K562 (cell line): ENCODE measurements at regions not wholly inside any gene's neighbourhood (a gene's known extent, or its start where the extent isn't known, plus 50 kb on each side); places are given as distances from the start of the nearest gene placed in this dataset.

ENCODE experiments used
- CTCF ChIP-seq, 3 experiments: IDR thresholded peaks in 2 of 3; conservative IDR thresholded peaks in 1 of 3; 2 replicates each; pipeline ENCODE4 v1.5.1; 2011 to 2012; ENCODE audit warnings: low read length in 3 of 3, mild to moderate bottlenecking in 3 of 3, control low read depth in 2 of 3, improper control_type of control experiment in 1 of 3, inconsistent platforms in 1 of 3, low read depth in 1 of 3, mixed read lengths in 1 of 3, moderate library complexity in 1 of 3; ENCODE audit not compliant: insufficient read depth in 2 of 3
- HCFC1 ChIP-seq: IDR thresholded peaks from 2 replicates; pipeline ENCODE4 v1.6.1; 2012; ENCODE audit warnings: low read depth, low read length, improper control_type of control experiment
- HNRNPH1 ChIP-seq: fragments of 200-400 bp; formaldehyde crosslinking; optimal IDR thresholded peaks from 2 replicates; pipeline ENCODE3; 2017; ENCODE audit warnings: low read depth, mild to moderate bottlenecking, low read length, moderate library complexity
- KAT2B ChIP-seq: IDR thresholded peaks from one replicate; pipeline ENCODE4 v1.6.1; 2012; ENCODE audit warnings: low read depth, mild to moderate bottlenecking, control low read depth, inconsistent platforms, low read length, moderate library complexity
- MTA3 ChIP-seq: fragments of 450-650 bp; formaldehyde crosslinking; IDR thresholded peaks from 2 replicates; pipeline ENCODE4 v1.6.1; 2017; ENCODE audit warnings: mild to moderate bottlenecking, borderline replicate concordance
- PATZ1 ChIP-seq: fragments of 250-450 bp; sonication (Bioruptor Pico); IDR thresholded peaks from 2 replicates; pipeline ENCODE4 v1.5.0; 2020; ENCODE audit warnings: mild to moderate bottlenecking, borderline replicate concordance
- POLR2A ChIP-seq: fragments of 450-650 bp; conservative IDR thresholded peaks from 2 replicates; pipeline ENCODE4 v1.6.1; 2016
- POLR2AphosphoS5 ChIP-seq: IDR thresholded peaks from 2 replicates; pipeline ENCODE4 v1.6.1; 2011; ENCODE audit warnings: mild to moderate bottlenecking, low read depth, low read length, moderate library complexity; ENCODE audit not compliant: control insufficient read depth, insufficient read depth
- SMAD1 ChIP-seq: fragments of 150-350 bp; IDR thresholded peaks from 2 replicates; pipeline ENCODE4 v1.6.1; 2014; ENCODE audit warnings: low read length, low read depth; ENCODE audit not compliant: partially characterized antibody
- SMARCE1 ChIP-seq: fragments of 450-650 bp; IDR thresholded peaks from 2 replicates; pipeline ENCODE4 v1.7.1; 2016; ENCODE audit warnings: mild to moderate bottlenecking
- SP2 ChIP-seq: IDR thresholded peaks from 2 replicates; pipeline ENCODE4 v1.6.1; 2011; ENCODE audit warnings: mild to moderate bottlenecking, low read depth, low read length, moderate library complexity; ENCODE audit not compliant: poor library complexity, severe bottlenecking; ENCODE audit errors: extremely low read depth
- TAF1 ChIP-seq: IDR thresholded peaks from 2 replicates; pipeline ENCODE4 v1.6.1; 2011; ENCODE audit warnings: mild to moderate bottlenecking, low read length, moderate library complexity; ENCODE audit not compliant: insufficient read depth, control insufficient read depth, severe bottlenecking; ENCODE audit errors: extremely low read depth
- YY1 ChIP-seq, 3 experiments: IDR thresholded peaks; 2 replicates each; pipeline ENCODE4 v1.6.1; 2011; ENCODE audit warnings: low read length in 2 of 3, mild to moderate bottlenecking in 2 of 3, moderate library complexity in 2 of 3, borderline replicate concordance in 1 of 3, control low read depth in 1 of 3, low read depth in 1 of 3; ENCODE audit not compliant: insufficient read depth in 3 of 3, insufficient replicate concordance in 2 of 3, control insufficient read depth in 1 of 3, insufficient read length in 1 of 3; ENCODE audit errors: extremely low read depth in 1 of 3

DNA sequence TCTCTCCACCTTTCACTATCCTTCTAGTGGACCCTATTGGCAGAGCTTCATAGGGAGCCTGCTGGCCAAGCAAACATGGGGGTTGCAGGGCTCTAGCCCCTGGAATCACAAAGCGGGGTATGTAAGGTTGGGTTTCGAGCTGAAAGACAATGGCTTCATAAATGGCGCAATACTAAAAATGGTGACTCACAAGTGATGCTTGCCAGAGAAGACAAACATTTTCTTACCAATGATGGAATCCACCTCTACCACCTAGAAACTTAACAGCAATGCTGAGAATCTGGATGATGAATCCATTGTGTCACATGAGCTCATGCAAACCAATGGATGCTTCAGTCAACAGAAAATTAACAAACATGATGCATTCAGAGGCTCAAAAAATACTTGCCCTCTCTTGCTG lies 375.3 kb upstream of the PSMD7 start:
- TF ChIP-seq CTCF (IDR thresholded peaks at IDR 0.05 in 2 of 3, conservative IDR thresholded peaks at IDR 0.05 in 1 of 3; ENCODE audit: insufficient read depth in 2 of 3, low read depth in 1 of 3, low read length in 3 of 3) (no peak), POLR2A (no peak), KAT2B (no peak), PATZ1 (CRISPR knock-in tag) (no peak), TAF1 (no peak), HCFC1 (no peak), SP2 (no peak), YY1 (IDR thresholded peaks at IDR 0.05; ENCODE audit: borderline replicate concordance in 1 of 3, control insufficient read depth in 1 of 3, extremely low read depth in 1 of 3, insufficient read depth in 3 of 3, insufficient read length in 1 of 3, insufficient replicate concordance in 2 of 3, low read depth in 1 of 3, low read length in 2 of 3) (no peak), POLR2AphosphoS5 (no peak), HNRNPH1 (no peak), MTA3 (no peak), SMAD1 (no peak), SMARCE1 (no peak)
